Parathyroid adenoma (tissue), 2 donors: ENCODE measurements at regions not wholly inside any gene's neighbourhood (a gene's known extent, or its start where the extent isn't known, plus 50 kb on each side); places are given as distances from the start of the nearest gene placed in this dataset.

Source experiments
- H2AFZ ChIP-seq: fragments of 300-600 bp; sonication (generic); one replicate; pipeline ENCODE4 v1.7.0; 2017; ENCODE audit warnings: antibody characterized with exemption, mild to moderate bottlenecking
- H3K27ac ChIP-seq: fragments of 300-600 bp; sonication (generic); one replicate; pipeline ENCODE4 v1.7.0; 2017
- H3K27me3 ChIP-seq: fragments of 300-600 bp; sonication (generic); one replicate; pipeline ENCODE4 v1.7.0; 2017; ENCODE audit warnings: low read length; ENCODE audit not compliant: control insufficient read depth, insufficient read depth
- H3K36me3 ChIP-seq: fragments of 300-600 bp; sonication (generic); one replicate; pipeline ENCODE4 v1.7.0; 2017; ENCODE audit warnings: low read length; ENCODE audit not compliant: control insufficient read depth, insufficient read depth
- H3K4me1 ChIP-seq: fragments of 300-600 bp; sonication (generic); one replicate; pipeline ENCODE4 v1.7.0; 2017; ENCODE audit warnings: control low read depth
- H3K4me2 ChIP-seq: fragments of 300-600 bp; sonication (generic); one replicate; pipeline ENCODE4 v1.7.0; 2017; ENCODE audit warnings: low read length
- H3K4me3 ChIP-seq: fragments of 300-600 bp; sonication (generic); one replicate; pipeline ENCODE4 v1.7.0; 2017; ENCODE audit warnings: low read depth, low read length
- H3K79me2 ChIP-seq: fragments of 300-600 bp; sonication (generic); one replicate; pipeline ENCODE4 v1.7.0; 2017; ENCODE audit warnings: control low read depth
- H3K9ac ChIP-seq: fragments of 300-600 bp; sonication (generic); one replicate; pipeline ENCODE4 v1.7.0; 2017; ENCODE audit warnings: mild to moderate bottlenecking
- H3K9me3 ChIP-seq: fragments of 300-600 bp; sonication (generic); one replicate; pipeline ENCODE4 v1.7.0; 2017; ENCODE audit warnings: low read length; ENCODE audit not compliant: control insufficient read depth
- CTCF ChIP-seq: fragments of 300-600 bp; sonication (generic); IDR thresholded peaks from one replicate; pipeline ENCODE4 v1.7.0; 2017; ENCODE audit warnings: antibody characterized with exemption, mild to moderate bottlenecking
- donor health status: primary hyperparathyroidism.

GRCh38 chr12:124489915-124490583, 77.4 kb downstream of the NCOR2 start:
- H3K36me3 ChIP-seq: no peaks in the 10 kb centered on the region
- H3K4me1 ChIP-seq: peaks cover 9% of the 10 kb centered on the region
- peaks cover 64% of the 10 kb centered on the region for H3K79me2 ChIP-seq
- no peaks in the 10 kb centered on the region for H3K27me3 ChIP-seq
- H3K27ac ChIP-seq: no peak overlapping the region
- no peak for TF ChIP-seq CTCF
- no peak overlapping the region for H2AFZ ChIP-seq
- H3K9me3 ChIP-seq: no peaks in the 10 kb centered on the region
- no peak overlapping the region for H3K4me2 ChIP-seq
- H3K9ac ChIP-seq: no peak overlapping the region
- H3K4me3 ChIP-seq: no peak overlapping the region

- Histone ChIP-seq H3K4me1 (peaks cover 9% of the 10 kb centered on the region), H3K9ac (no peak overlapping the region), H3K4me2 (no peak overlapping the region), H3K27me3 (no peaks in the 10 kb centered on the region), H3K36me3 (no peaks in the 10 kb centered on the region), H2AFZ (no peak overlapping the region), H3K27ac (no peak overlapping the region), H3K4me3 (no peak overlapping the region), H3K9me3 (no peaks in the 10 kb centered on the region), H3K79me2 (peaks cover 67% of the 10 kb centered on the region)
- no peak for TF ChIP-seq CTCF
Measured at GRCh38 chr12:124489220-124489619, 78.2 kb downstream of the NCOR2 start.

- no peak overlapping the region for H3K27ac ChIP-seq
- peaks cover 9% of the 10 kb centered on the region for H3K4me1 ChIP-seq
- no peak overlapping the region for H3K4me2 ChIP-seq
- peaks cover 63% of the 10 kb centered on the region for H3K79me2 ChIP-seq
- no peak overlapping the region for H3K9ac ChIP-seq
- H3K4me3 ChIP-seq: no peak overlapping the region
- TF ChIP-seq CTCF: no peak
- H3K9me3 ChIP-seq: no peaks in the 10 kb centered on the region
- no peaks in the 10 kb centered on the region for H3K27me3 ChIP-seq
- no peak overlapping the region for H2AFZ ChIP-seq
- H3K36me3 ChIP-seq: no peaks in the 10 kb centered on the region
Measured at GRCh38 chr12:124488520-124488919, 78.9 kb downstream of the NCOR2 start.

GRCh38 chr12:124487834-124488165, 79.6 kb downstream of the NCOR2 start:
- Histone ChIP-seq H3K79me2 (peaks cover 56% of the 10 kb centered on the region), H3K9ac (no peak overlapping the region), H3K27me3 (no peaks in the 10 kb centered on the region), H2AFZ (no peak overlapping the region), H3K4me3 (no peak overlapping the region), H3K27ac (no peak overlapping the region), H3K4me1 (peaks cover 9% of the 10 kb centered on the region), H3K9me3 (no peaks in the 10 kb centered on the region), H3K4me2 (no peak overlapping the region), H3K36me3 (no peaks in the 10 kb centered on the region)
- no peak for TF ChIP-seq CTCF
